ENCODE measurements at regions not wholly inside any gene's neighbourhood (a gene's known extent, or its start where the extent isn't known, plus 50 kb on each side); places are given as distances from the start of the nearest gene placed in this dataset.

GRCh38 chr13:68099631-68100030 is 869.5 kb upstream of the PCDH9 start:
- no peak overlapping the region for H3K4me3 ChIP-seq
- ATAC-seq (no peak; a peak in 1 of 6 replicates), FAIRE-seq (no peak), DNase-seq (ENCODE audit: low read depth in 1 of 2, low spot score in 1 of 2) (peak in 1 of 2 experiments; percentile 11)
- H3K4me1 ChIP-seq: no peaks in the 10 kb centered on the region
- no peak overlapping the region for H3K4me2 ChIP-seq
- TF ChIP-seq ZFP36 (IDR thresholded peaks at IDR 0.05; ENCODE audit: borderline replicate concordance, partially characterized antibody) (no peak), KDM5A (IDR thresholded peaks at IDR 0.05) (no peak), CEBPB (IDR thresholded peaks at IDR 0.05) (no peak; a peak in 1 of 4 replicates), NPAS2 (CRISPR knock-in tag; IDR thresholded peaks at IDR 0.05; ENCODE audit: borderline replicate concordance) (no peak), BHLHE40 (IDR thresholded peaks at IDR 0.05; ENCODE audit: low read depth, low read length) (no peak)
- CTCF ChIA-PET: no interaction called here
- WGBS (ENCODE audit: missing lambda C conversion rate): 30% methylated on average over 2 of the region's 2 CpGs
- H3K9me3 ChIP-seq: no peaks in the 10 kb centered on the region
- POLR2A ChIA-PET: no interaction called here
- H3K27ac ChIP-seq: no peak overlapping the region

GRCh38 chr13:68081061-68081460 is 850.9 kb upstream of the PCDH9 start:
- CTCF ChIA-PET: interaction anchor here (0.5 kb wide), 1 partner anchor 12 kb away, joined by 6 read pairs; no protein-coding TSS in a partner anchor
- H3K4me1 ChIP-seq: peaks cover 13% of the 10 kb centered on the region; the same call in 2 of the 3 replicates
- TF ChIP-seq SMC3 (IDR thresholded peaks at IDR 0.05) (no peak), NR3C1 (IDR thresholded peaks at IDR 0.05) (no peak), KDM5A (IDR thresholded peaks at IDR 0.05) (no peak), HES2 (IDR thresholded peaks at IDR 0.05) (no peak), BHLHE40 (IDR thresholded peaks at IDR 0.05; ENCODE audit: low read depth, low read length) (no peak), ZSCAN20 (CRISPR knock-in tag; IDR thresholded peaks at IDR 0.05) (no peak), USF2 (IDR thresholded peaks at IDR 0.05) (no peak), SREBF2 (IDR thresholded peaks at IDR 0.05) (no peak)
- ATAC-seq: no peak
- DNase-seq (ENCODE audit: low read depth in 1 of 2, low spot score in 1 of 2): no peak
- H3K9me3 ChIP-seq: no peaks in the 10 kb centered on the region
- no peak for FAIRE-seq
- no peak overlapping the region for H3K4me2 ChIP-seq
- POLR2A ChIA-PET: no interaction called here
- no peak overlapping the region for H3K4me3 ChIP-seq
- 82% methylated on average over 2 of the region's 2 CpGs for WGBS (ENCODE audit: missing lambda C conversion rate)
- no peak overlapping the region for H3K27ac ChIP-seq

GRCh38 chr13:68078874-68079273 is 848.7 kb upstream of the PCDH9 start:
- TF ChIP-seq CBX8 (IDR thresholded peaks at IDR 0.05) (no peak), FOSL2 (IDR thresholded peaks at IDR 0.05) (no peak), FOSL2 (CRISPR knock-in tag; IDR thresholded peaks at IDR 0.05) (peak; percentile 58; the same call in 1 of the 2 replicates), ELK1 (IDR thresholded peaks at IDR 0.05; ENCODE audit: low read depth, low read length) (no peak), EHF (CRISPR knock-in tag; IDR thresholded peaks at IDR 0.05) (no peak), HEYL (CRISPR knock-in tag; IDR thresholded peaks at IDR 0.05) (no peak), CEBPB (IDR thresholded peaks at IDR 0.05) (no peak)
- no peak for FAIRE-seq
- H3K4me1 ChIP-seq: peaks cover 13% of the 10 kb centered on the region; the same call in 2 of the 3 replicates
- H3K4me2 ChIP-seq: peak overlapping the region; percentile 45
- no peak overlapping the region for H3K4me3 ChIP-seq
- no peak overlapping the region for H3K27ac ChIP-seq
- no peak for ATAC-seq
- H3K9me3 ChIP-seq: no peaks in the 10 kb centered on the region
- CTCF ChIA-PET: no interaction called here
- no peak for DNase-seq (ENCODE audit: low read depth in 1 of 2, low spot score in 1 of 2)
- POLR2A ChIA-PET: no interaction called here
- 28% methylated on average over 1 of the region's 1 CpG for WGBS (ENCODE audit: missing lambda C conversion rate)

GRCh38 chr13:68078469-68078868 is 848.3 kb upstream of the PCDH9 start:
- WGBS (ENCODE audit: missing lambda C conversion rate): 34% methylated on average over 2 of the region's 2 CpGs
- POLR2A ChIA-PET: no interaction called here
- CTCF ChIA-PET: no interaction called here

More at GRCh38 chr13:68078469-68078868, 848.3 kb upstream of the PCDH9 start:
- DNase-seq (ENCODE audit: low read depth in 1 of 2, low spot score in 1 of 2): no peak
- Histone ChIP-seq H3K4me1 (peaks cover 13% of the 10 kb centered on the region; the same call in 2 of the 3 replicates), H3K9me3 (no peaks in the 10 kb centered on the region), H3K27ac (0 out of 6 replicates have a peak overlapping the region, but pooled peaks of 1 of the 2 experiments have one; percentile 23), H3K4me2 (peak overlapping the region; percentile 45), H3K4me3 (no peak overlapping the region)
- FAIRE-seq: no peak
- TF ChIP-seq POLR2A (IDR thresholded peaks at IDR 0.05; ENCODE audit: low read length) (no peak), HES2 (IDR thresholded peaks at IDR 0.05) (no peak), SMC3 (IDR thresholded peaks at IDR 0.05) (no peak), ZC3H11A (IDR thresholded peaks at IDR 0.05) (no peak), JUNB (IDR thresholded peaks at IDR 0.05) (no peak), NR3C1 (IDR thresholded peaks at IDR 0.05) (no peak), RFX5 (IDR thresholded peaks at IDR 0.05) (no peak)
- no peak for ATAC-seq
